H9 (cell line): ENCODE measurements at regions not wholly inside any gene's neighbourhood (a gene's known extent, or its start where the extent isn't known, plus 50 kb on each side); places are given as distances from the start of the nearest gene placed in this dataset.

ENCODE experiments used
- DNase-seq: peaks from one replicate; pipeline ENCODE4 v3.0.0-alpha.2; 2017
- H2AFZ ChIP-seq: one replicate; pipeline ENCODE4 v1.6.1; 2013; ENCODE audit warnings: mild to moderate bottlenecking, low read length, control low read depth, moderate library complexity
- H2AK5ac ChIP-seq: 2 replicates; pipeline ENCODE4 v1.6.1; 2013; ENCODE audit warnings: low read length, control low read depth, mixed read lengths; ENCODE audit not compliant: insufficient read length
- H2BK120ac ChIP-seq: one replicate; pipeline ENCODE4 v1.6.1; 2013; ENCODE audit warnings: low read depth, mild to moderate bottlenecking, low read length, control low read depth, inconsistent platforms; ENCODE audit not compliant: poor library complexity, severe bottlenecking
- H2BK12ac ChIP-seq: 2 replicates; pipeline ENCODE4 v1.6.1; 2013; ENCODE audit warnings: low read length, control low read depth, mixed read lengths, low read depth; ENCODE audit not compliant: insufficient read length
- H2BK15ac ChIP-seq: 2 replicates; pipeline ENCODE4 v1.6.1; 2013; ENCODE audit warnings: low read depth, low read length, control low read depth
- H2BK20ac ChIP-seq: one replicate; pipeline ENCODE4 v1.6.1; 2013; ENCODE audit warnings: low read depth, mild to moderate bottlenecking, low read length, control low read depth, inconsistent platforms; ENCODE audit not compliant: poor library complexity, severe bottlenecking
- H2BK5ac ChIP-seq: 2 replicates; pipeline ENCODE4 v1.6.1; 2013; ENCODE audit warnings: low read length, control low read depth, mixed read lengths; ENCODE audit not compliant: insufficient read length
- H3K14ac ChIP-seq: 2 replicates; pipeline ENCODE4 v1.6.1; 2013; ENCODE audit warnings: low read length, control low read depth; ENCODE audit not compliant: insufficient read depth
- H3K18ac ChIP-seq: 2 replicates; pipeline ENCODE4 v1.6.1; 2013; ENCODE audit warnings: low read depth, mild to moderate bottlenecking, mixed read lengths, low read length, control low read depth; ENCODE audit not compliant: insufficient read length
- H3K23ac ChIP-seq: 2 replicates; pipeline ENCODE4 v1.6.1; 2013; ENCODE audit warnings: low read length, control low read depth, mixed read lengths, low read depth; ENCODE audit not compliant: insufficient read length
- H3K23me2 ChIP-seq: 2 replicates; pipeline ENCODE4 v1.6.1; 2013; ENCODE audit warnings: low read depth, mild to moderate bottlenecking, mixed read lengths, low read length, control low read depth; ENCODE audit not compliant: insufficient read length, poor library complexity, severe bottlenecking
- H3K27ac ChIP-seq: 2 replicates; pipeline ENCODE4 v1.5.1; 2013; ENCODE audit warnings: low read length, control low read depth, mixed read lengths, low read depth; ENCODE audit not compliant: insufficient read length
- H3K27me3 ChIP-seq: 2 replicates; pipeline ENCODE4 v1.6.1; 2013; ENCODE audit warnings: low read length, control low read depth, inconsistent platforms; ENCODE audit not compliant: insufficient read depth
- H3K4ac ChIP-seq: 2 replicates; pipeline ENCODE4 v1.6.1; 2013; ENCODE audit warnings: low read depth, mild to moderate bottlenecking, control low read depth, inconsistent platforms, low read length, moderate library complexity
- H3K4me1 ChIP-seq: 2 replicates; pipeline ENCODE4 v1.6.1; 2013; ENCODE audit warnings: low read length, control low read depth, inconsistent platforms; ENCODE audit not compliant: insufficient read depth
- H3K4me2 ChIP-seq: 2 replicates; pipeline ENCODE4 v1.6.1; 2013; ENCODE audit warnings: low read length, control low read depth, mixed read lengths; ENCODE audit not compliant: insufficient read length, insufficient read depth
- H3K56ac ChIP-seq: 2 replicates; pipeline ENCODE4 v1.6.1; 2013; ENCODE audit warnings: low read depth, mild to moderate bottlenecking, mixed read lengths, low read length, control low read depth; ENCODE audit not compliant: insufficient read length
- H3K79me1 ChIP-seq: 2 replicates; pipeline ENCODE4 v1.6.1; 2013; ENCODE audit warnings: low read depth, mild to moderate bottlenecking, moderate library complexity, low read length, control low read depth, inconsistent platforms; ENCODE audit not compliant: insufficient read depth, poor library complexity, severe bottlenecking
- H3K79me2 ChIP-seq: 2 replicates; pipeline ENCODE4 v1.6.1; 2013; ENCODE audit warnings: low read length, control low read depth, inconsistent platforms; ENCODE audit not compliant: insufficient read depth
- H3K9ac ChIP-seq: 2 replicates; pipeline ENCODE4 v1.6.1; 2013; ENCODE audit warnings: low read length, control low read depth, mixed read lengths; ENCODE audit not compliant: insufficient read length; ENCODE audit errors: extremely low read depth
- H3K9me3 ChIP-seq: one replicate; pipeline ENCODE4 v1.6.1; 2013; ENCODE audit warnings: low read depth, low read length, inconsistent platforms; ENCODE audit not compliant: control insufficient read depth
- H3T11ph ChIP-seq: one replicate; pipeline ENCODE4 v1.6.1; 2013; ENCODE audit warnings: mild to moderate bottlenecking, low read length, control low read depth, inconsistent platforms
- H4K20me1 ChIP-seq: one replicate; pipeline ENCODE4 v1.6.1; 2013; ENCODE audit not compliant: control insufficient read depth, insufficient read length, insufficient read depth
- H4K5ac ChIP-seq: 2 replicates; pipeline ENCODE4 v1.6.1; 2013; ENCODE audit warnings: low read depth, mild to moderate bottlenecking, mixed read lengths, low read length, control low read depth; ENCODE audit not compliant: insufficient read length
- H4K8ac ChIP-seq: replicated peaks from 2 replicates; pipeline ENCODE4 v1.6.1; 2013; ENCODE audit warnings: low read length, control low read depth, mixed read lengths, low read depth; ENCODE audit not compliant: insufficient read length
- H4K91ac ChIP-seq: 2 replicates; pipeline ENCODE4 v1.6.1; 2013; ENCODE audit warnings: low read depth, mild to moderate bottlenecking, moderate library complexity, mixed read lengths, low read length, control low read depth; ENCODE audit not compliant: insufficient read length
- H3K27ac Mint-ChIP-seq, 3 experiments: 2 replicates in 2 of 3; 3 replicates in 1 of 3; pipeline ENCODE4 v1.8.0; 2020 to 2021; ENCODE audit warnings: mixed read lengths in 3 of 3, mild to moderate bottlenecking in 1 of 3, moderate library complexity in 1 of 3
- H3K27me3 Mint-ChIP-seq: 2 replicates; pipeline ENCODE4 v1.8.0; 2021; ENCODE audit warnings: low read depth, mild to moderate bottlenecking, moderate library complexity, mixed read lengths
- H3K36me3 Mint-ChIP-seq, 3 experiments: 2 replicates in 2 of 3; 3 replicates in 1 of 3; pipeline ENCODE4 v1.8.0; 2020 to 2021; ENCODE audit warnings: low read depth in 3 of 3, mixed read lengths in 3 of 3; ENCODE audit not compliant: insufficient read depth in 1 of 3
- H3K4me1 Mint-ChIP-seq, 2 experiments: 2 replicates each; pipeline ENCODE4 v1.8.0; 2020; ENCODE audit warnings: mixed read lengths in 2 of 2
- H3K4me3 Mint-ChIP-seq, 2 experiments: 2 replicates in 1 of 2; 3 replicates in 1 of 2; pipeline ENCODE4 v1.8.0; 2020 to 2021; ENCODE audit warnings: mild to moderate bottlenecking in 2 of 2, mixed read lengths in 2 of 2, moderate library complexity in 1 of 2
- H3K9me3 Mint-ChIP-seq, 2 experiments: 2 replicates in 1 of 2; 3 replicates in 1 of 2; pipeline ENCODE4 v1.8.0; 2020; ENCODE audit warnings: mild to moderate bottlenecking in 2 of 2, mixed read lengths in 2 of 2, moderate library complexity in 1 of 2
- CTCF ChIP-seq: fragments of 200-600 bp; sonication (generic); conservative IDR thresholded peaks from 3 replicates; pipeline ENCODE4 v1.8.0; 2021; ENCODE audit warnings: antibody characterized with exemption, mild to moderate bottlenecking
- WGBS: extraction: QIAGEN DNeasy Blood & Tissue Kit; methylation state at CpG from one replicate; pipeline ENCODE4 v1.1.7; 2013; ENCODE audit warnings: missing lambda C conversion rate, low lambda C conversion rate, mixed read lengths; ENCODE audit not compliant: insufficient read length; ENCODE audit errors: extremely low coverage; 5-methylcytosine and 5-hydroxymethylcytosine counted together

DNA sequence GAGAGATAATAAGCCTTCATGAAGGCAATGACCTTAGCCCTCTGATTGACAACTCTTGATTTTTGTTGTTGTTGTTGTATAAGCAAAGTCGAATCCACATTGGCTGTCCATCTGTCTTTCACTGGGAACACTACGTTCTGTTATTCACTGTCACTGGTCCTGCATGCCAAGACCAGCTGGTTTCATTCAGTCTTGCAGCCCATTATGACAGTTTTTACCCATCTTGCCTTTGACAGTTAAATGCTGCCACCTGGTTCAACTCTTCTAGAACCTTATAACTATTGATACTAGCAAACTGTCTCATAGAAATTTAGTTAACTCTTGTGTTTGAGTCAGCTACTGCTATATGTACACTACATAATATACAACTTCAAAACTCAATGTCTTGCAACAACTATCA is 382.3 kb upstream of the CDH10 start:
- Mint-ChIP-seq H3K36me3 (no peaks in the 10 kb centered on the region), H3K4me1 (peaks cover 5 to 6% of the 10 kb centered on the region in 2 experiments), H3K27me3 (no peaks in the 10 kb centered on the region), H3K4me3 (no peak overlapping the region), H3K9me3 (no peaks in the 10 kb centered on the region), H3K27ac (no peak overlapping the region)
- Histone ChIP-seq H2BK20ac (no peak overlapping the region), H3K4ac (no peak overlapping the region), H3K4me1 (no peaks in the 10 kb centered on the region; the same call in 1 of the 2 replicates), H3K23ac (no peak overlapping the region), H3K14ac (no peak overlapping the region), H3K79me1 (no peaks in the 10 kb centered on the region), H2BK5ac (no peak overlapping the region), H3K79me2 (no peaks in the 10 kb centered on the region), H3K27me3 (no peaks in the 10 kb centered on the region), H2BK15ac (no peak overlapping the region), H4K20me1 (no peaks in the 10 kb centered on the region), H2BK12ac (no peak overlapping the region), H2BK120ac (no peak overlapping the region), H3T11ph (no peak overlapping the region), H3K9me3 (no peaks in the 10 kb centered on the region), H4K91ac (no peak overlapping the region), H3K56ac (no peak overlapping the region), H3K23me2 (no peaks in the 10 kb centered on the region), H3K18ac (no peak overlapping the region), H3K27ac (no peak overlapping the region), H4K8ac (no peak overlapping the region), H3K9ac (no peak overlapping the region), H2AK5ac (no peak overlapping the region), H4K5ac (no peak overlapping the region), H2AFZ (no peak overlapping the region), H3K4me2 (no peak overlapping the region)
- no peak for DNase-seq
- WGBS = no CpG with 5 or more reads among the region's 2 CpGs
- TF ChIP-seq CTCF = no peak
